GM10248 (cell line): ENCODE measurements at regions not wholly inside any gene's neighbourhood (a gene's known extent, or its start where the extent isn't known, plus 50 kb on each side); places are given as distances from the start of the nearest gene placed in this dataset.
"Not testable (repeated sequence)": the region's sequence is repeated elsewhere in the genome, so short reads cannot be mapped to it uniquely, and the experiment has no call there.

Experiments
- CTCF ChIA-PET: fragments of 300-600 bp; sonication (Branson Sonifier 250); formaldehyde crosslinking; extraction: SDS; loops from one replicate; lab custom pipeline; 2021; ENCODE audit warnings: antibody characterized with exemption; lab: Yijun Ruan, JAX
- POLR2A ChIA-PET: fragments of 350-650 bp; sonication (Branson Sonifier 250); formaldehyde crosslinking; extraction: SDS; loops from one replicate; lab custom pipeline; 2020; ENCODE audit warnings: antibody characterized with exemption; lab: Yijun Ruan, JAX
- DNase-seq: peaks from one replicate; pipeline ENCODE4 v3.0.0; 2012; ENCODE audit errors: extremely low spot score
- TF ChIP-seq, protein P1 (sequence below): IDR thresholded peaks from 2 replicates; pipeline ENCODE4 v1.5.1; 2012; ENCODE audit warnings: mild to moderate bottlenecking, low read depth; ENCODE audit errors: extremely low read depth, missing control alignments, control extremely low read depth

DNA sequence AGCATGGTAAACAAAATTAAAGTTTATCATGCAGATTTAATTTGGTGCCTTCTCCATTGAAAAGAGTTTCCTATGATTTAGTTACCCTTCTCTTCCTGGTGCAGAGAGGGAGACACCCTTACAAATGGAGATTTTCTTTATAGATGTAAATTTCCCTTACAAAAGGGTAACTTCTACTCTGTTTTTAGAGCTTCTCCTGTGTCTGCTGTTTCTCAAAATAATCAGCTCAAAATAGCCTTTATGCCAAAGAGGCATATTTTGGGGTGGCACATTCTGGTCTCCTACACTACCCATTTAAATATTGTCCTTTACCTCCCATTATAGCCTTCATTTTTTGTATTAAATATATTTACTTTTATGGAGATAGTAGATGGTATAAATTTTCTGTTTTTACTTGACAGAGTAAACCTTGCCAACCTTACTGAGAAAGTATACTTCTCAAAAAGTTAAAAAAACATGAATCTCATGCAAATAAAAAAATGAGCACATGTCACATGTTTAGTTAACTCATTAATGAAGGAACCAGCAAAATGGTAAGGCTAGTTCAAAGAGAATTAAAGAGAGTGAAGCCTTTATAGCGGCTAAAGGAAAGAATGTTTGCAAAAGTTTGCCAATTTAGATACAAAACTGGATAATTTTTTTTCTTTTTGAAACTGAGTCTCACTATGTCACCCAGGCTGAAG, 83.3 kb upstream of the MSH6 start:
- no peak for DNase-seq
- ChIA-PET POLR2A (interaction anchor here (0.5 kb wide), 1 partner anchor 20 kb away, joined by 3 read pairs; no protein-coding TSS in a partner anchor), CTCF (interaction anchor here (0.8 to 1.5 kb wide), 3 partner anchors 9 to 68 kb away, joined by 3 to 5 read pairs (median 3); no protein-coding TSS in a partner anchor)
- TF ChIP-seq, protein P1, sequence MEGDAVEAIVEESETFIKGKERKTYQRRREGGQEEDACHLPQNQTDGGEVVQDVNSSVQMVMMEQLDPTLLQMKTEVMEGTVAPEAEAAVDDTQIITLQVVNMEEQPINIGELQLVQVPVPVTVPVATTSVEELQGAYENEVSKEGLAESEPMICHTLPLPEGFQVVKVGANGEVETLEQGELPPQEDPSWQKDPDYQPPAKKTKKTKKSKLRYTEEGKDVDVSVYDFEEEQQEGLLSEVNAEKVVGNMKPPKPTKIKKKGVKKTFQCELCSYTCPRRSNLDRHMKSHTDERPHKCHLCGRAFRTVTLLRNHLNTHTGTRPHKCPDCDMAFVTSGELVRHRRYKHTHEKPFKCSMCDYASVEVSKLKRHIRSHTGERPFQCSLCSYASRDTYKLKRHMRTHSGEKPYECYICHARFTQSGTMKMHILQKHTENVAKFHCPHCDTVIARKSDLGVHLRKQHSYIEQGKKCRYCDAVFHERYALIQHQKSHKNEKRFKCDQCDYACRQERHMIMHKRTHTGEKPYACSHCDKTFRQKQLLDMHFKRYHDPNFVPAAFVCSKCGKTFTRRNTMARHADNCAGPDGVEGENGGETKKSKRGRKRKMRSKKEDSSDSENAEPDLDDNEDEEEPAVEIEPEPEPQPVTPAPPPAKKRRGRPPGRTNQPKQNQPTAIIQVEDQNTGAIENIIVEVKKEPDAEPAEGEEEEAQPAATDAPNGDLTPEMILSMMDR = no peak

DNA sequence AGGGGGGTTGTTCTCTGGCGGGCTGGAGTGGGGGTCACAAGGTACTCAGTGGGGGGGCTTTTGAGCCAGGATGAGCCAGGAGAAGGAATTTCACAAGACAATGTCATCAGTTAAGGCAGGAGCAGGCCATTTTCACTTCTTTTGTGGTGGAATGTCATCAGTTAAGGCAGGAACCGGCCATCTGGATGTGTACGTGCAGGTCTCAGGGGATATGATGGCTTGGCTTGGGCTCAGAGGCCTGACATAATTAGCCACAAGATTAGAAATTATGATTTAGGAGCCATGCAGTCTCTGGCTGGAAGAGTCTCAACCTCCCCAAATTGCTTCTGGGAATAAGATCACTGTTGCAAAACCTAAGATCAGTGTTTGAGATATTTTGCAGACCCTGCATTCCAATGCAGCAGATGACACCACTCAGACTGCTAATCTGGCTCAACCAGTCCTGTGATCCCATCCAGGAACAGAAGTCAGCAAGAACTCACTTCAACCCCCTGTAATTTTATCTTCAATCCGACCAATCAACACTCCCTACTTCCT, 84.4 kb upstream of the MSH6 start:
- POLR2A ChIA-PET, DNase-seq: not testable (repeated sequence)
- CTCF ChIA-PET = interaction anchor here (1.5 to 1.8 kb wide), 2 partner anchors 10 to 69 kb away, joined by 4 to 5 read pairs; no protein-coding TSS in a partner anchor

DNA sequence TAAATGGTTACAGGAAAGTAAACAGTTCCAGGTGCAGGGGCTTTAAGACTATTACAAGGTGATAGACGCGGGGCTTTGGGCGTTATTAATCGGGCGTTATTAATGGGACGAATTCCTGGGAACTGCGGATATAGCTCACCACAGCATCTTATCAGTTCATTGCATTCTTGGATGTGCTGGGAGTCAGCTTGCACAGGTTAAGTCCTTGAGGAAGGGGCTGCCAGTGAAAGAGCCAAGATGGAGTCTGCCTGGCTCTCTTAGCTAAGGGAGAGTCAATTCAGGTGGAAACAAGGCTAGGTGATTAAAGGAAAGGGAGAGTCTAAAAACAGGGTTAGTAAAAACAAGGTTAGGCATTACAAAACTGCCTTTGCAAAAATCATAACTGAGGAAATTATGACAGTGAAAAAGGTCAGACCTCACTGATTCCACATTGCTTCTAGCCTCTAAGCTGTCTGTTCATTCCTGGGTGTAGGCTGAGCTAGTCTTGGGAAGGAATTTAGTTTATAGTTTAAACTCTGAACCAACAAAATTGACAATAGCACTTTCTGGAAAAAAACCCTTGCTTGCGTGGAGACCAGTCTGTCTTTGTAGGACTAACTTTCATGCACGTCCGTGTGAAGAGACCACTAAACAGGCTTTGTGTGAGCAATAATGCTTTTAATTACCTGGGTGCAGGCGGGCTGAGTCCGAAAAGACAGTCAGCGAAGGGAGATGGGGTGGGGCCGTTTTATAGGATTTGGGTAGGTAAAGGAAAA, 85.1 kb upstream of the MSH6 start:
- CTCF ChIA-PET = interaction anchor here (0.8 to 1.8 kb wide), 3 partner anchors 43 to 362 kb away, joined by 3 to 4 read pairs (median 3); no protein-coding TSS in a partner anchor
- POLR2A ChIA-PET, DNase-seq: not testable (repeated sequence)

DNA sequence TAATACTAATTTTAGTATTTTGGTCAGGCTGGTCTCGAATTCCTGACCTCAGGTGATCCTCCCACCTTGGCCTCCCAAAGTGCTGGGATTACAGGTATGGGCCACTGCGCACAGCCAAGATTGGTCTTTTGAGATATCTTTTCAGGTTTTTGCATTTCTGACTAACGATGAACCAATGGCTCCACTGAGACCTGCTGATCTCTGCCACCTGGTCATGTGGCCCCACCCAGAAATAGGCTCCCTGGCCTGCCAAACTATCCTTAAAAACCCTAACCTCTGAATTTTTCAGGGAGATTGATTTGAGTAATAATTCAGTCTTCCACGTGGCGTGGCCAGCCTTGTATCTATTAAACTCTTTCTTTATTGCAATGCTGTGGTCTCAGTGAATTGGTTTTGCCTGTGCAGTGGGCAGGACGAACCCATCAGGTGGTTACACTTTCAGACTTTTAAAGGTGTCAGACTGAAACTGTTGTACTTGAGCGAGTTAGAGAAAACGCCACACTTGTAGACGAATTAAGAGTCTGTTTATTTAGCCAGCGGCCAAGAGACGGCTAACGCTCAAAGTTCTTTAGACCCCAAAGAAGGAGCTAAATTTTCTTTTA, 85.8 kb upstream of the MSH6 start:
- TF ChIP-seq, protein P1 = no peak
- CTCF ChIA-PET = interaction anchor here (0.8 to 1.8 kb wide), 3 partner anchors 44 to 361 kb away, joined by 3 to 4 read pairs (median 3); no protein-coding TSS in a partner anchor
- DNase-seq = no peak
- POLR2A ChIA-PET = no interaction called here

DNA sequence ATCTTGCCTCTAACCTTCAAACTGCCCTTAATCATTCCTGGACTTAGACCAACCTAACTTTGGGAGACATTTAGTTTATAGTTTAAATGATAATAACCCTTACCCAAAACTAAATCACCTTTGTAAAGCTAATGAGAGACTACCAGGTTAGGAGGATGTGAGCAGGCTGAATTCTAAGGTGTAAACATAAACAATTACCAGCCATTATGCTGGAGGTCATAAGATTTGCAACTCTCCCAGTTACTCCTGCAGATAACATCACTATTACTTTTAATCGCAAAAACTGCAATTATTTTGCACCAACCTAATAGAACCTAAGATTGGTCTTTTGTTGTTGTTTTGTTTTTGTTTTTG, 86.5 kb upstream of the MSH6 start:
- TF ChIP-seq, protein P1 = no peak
- ChIA-PET CTCF (no interaction called here), POLR2A (no interaction called here)
- no peak for DNase-seq

DNA sequence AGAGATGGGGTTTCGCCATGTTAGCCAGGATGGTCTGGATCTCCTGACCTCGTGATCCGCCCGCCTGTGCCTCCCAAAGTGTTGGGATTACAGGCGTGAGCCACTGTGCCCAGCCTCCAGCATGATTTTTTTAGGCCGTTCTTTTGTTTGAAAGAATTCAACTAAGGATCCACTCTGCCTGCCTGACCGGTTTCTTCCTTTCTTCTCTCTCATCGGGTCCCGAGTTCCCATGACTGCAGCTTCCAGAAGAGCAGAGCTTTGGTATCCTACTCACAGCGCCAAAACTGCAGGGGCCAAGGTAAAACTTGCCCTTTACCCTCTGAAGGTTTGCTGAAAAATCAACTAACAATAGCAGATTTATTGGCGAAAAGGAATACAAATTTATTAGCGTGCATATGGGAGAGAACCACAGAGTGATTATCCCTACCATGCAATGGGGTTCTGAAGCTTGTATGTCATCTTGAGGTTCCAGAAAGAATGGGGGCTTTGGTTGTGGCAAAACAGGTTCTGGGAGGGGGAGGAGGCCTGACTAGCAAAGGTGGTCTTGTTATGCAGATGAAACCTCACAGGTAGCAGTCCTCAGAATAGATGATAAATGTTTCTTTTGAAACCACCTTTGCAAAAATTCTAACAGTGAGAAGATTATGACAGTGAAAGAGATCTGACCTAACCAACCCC, 87.0 kb upstream of the MSH6 start:
- no peak for DNase-seq
- ChIA-PET POLR2A (no interaction called here), CTCF (interaction anchor here (0.8 to 1.1 kb wide), 2 partner anchors 23 to 72 kb away, joined by 3 to 4 read pairs; no protein-coding TSS in a partner anchor)
- TF ChIP-seq, protein P1 = no peak

DNA sequence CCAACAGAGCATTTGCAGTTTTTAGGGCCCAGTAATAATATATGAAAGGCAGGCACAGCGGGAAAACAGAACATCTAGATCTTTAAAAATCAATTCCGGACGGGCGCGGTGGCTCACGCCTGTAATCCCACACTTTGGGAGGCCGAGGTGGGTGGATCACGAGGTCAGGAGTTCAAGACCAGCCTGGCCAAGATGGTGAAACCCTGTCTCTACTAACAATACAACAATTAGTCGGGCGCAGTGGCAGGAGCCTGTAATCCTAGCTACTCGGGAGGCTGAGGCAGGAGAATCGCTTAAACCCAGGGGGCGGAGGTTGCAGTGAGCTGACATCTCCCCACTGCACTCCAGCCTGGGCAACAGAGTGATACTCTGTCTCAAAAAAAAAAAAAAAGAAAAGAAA, 88.5 kb upstream of the MSH6 start:
- CTCF ChIA-PET, DNase-seq: not testable (repeated sequence)

DNA sequence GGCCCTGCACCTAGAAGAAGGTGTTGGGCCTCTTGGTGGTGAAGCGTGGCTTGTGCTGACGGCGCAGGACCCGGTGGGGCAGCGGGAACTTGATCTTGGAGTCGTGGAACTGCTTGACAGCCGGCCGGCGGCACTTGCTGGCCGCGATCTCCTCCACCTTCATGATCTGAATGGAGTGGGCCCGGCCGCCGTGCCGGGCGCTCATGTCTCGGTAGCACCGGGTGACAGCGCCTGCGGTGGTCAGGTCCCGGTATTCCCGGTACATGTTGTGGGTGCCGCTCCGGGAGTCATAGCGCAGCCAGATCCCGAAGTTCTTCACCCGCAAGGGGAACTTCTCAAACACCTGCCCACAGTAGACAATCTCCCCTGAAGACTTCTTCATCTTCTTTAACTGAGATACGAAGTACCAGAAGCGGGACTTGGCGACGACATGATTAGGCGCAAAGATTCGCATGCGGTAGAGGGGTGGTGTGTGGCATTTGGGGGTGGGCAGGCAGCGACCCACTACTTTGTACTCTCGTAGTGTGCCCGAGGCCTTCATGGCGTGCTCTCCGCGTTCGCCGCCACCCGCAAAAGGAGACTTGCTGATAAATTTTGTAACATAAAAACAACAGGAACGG, 92.1 kb upstream of the MSH6 start:
- CTCF ChIA-PET, DNase-seq, POLR2A ChIA-PET: not testable (repeated sequence)

More for the DNA sequence above, 88.5 kb upstream of the MSH6 start:
- POLR2A ChIA-PET = not testable (repeated sequence)
